SK-N-SH (cell line): ENCODE measurements at regions not wholly inside any gene's neighbourhood (a gene's known extent, or its start where the extent isn't known, plus 50 kb on each side); places are given as distances from the start of the nearest gene placed in this dataset.

Source experiments
- CTCF ChIA-PET: fragments of 300-600, 350-600 bp; formaldehyde crosslinking; extraction: SDS; loops from one replicate; lab custom pipeline; 2021; lab: Yijun Ruan, JAX
- POLR2A ChIA-PET: fragments of 350-600 bp; sonication (Branson Sonifier 250); formaldehyde crosslinking; extraction: SDS; loops from one replicate; lab custom pipeline; 2020; ENCODE audit warnings: antibody characterized with exemption, inconsistent platforms; lab: Yijun Ruan, JAX
- DNase-seq: peaks from one replicate; pipeline ENCODE4 v3.0.0; 2012
- H2AFZ ChIP-seq: fragments of 200-600 bp; sonication (generic); 2 replicates; pipeline ENCODE4 v1.8.1; 2016; ENCODE audit warnings: antibody characterized with exemption, mild to moderate bottlenecking, low read depth
- H3F3A ChIP-seq: fragments of 200-600 bp; sonication (generic); replicated peaks from 2 replicates; pipeline ENCODE3; 2016; ENCODE audit warnings: antibody characterized with exemption, mild to moderate bottlenecking; ENCODE audit not compliant: insufficient read depth
- H3K27ac ChIP-seq, 2 experiments: fragments of 200-500 bp in 1 of 2; fragments of 200-600 bp in 1 of 2; sonication (Bioruptor generic) in 1 of 2; sonication (generic), shearing (Covaris generic) in 1 of 2; 2 replicates each; pipeline versions ENCODE4 v1.5.1 to v1.6.1; 2014 to 2016; ENCODE audit warnings: low read depth in 2 of 2, inconsistent platforms in 1 of 2, low read length in 1 of 2, mild to moderate bottlenecking in 1 of 2, mixed read lengths in 1 of 2
- H3K27me3 ChIP-seq: fragments of 200-600 bp; sonication (generic), shearing (Covaris generic); 2 replicates; pipeline ENCODE4 v1.6.1; 2016; ENCODE audit warnings: mixed run types; ENCODE audit not compliant: insufficient read depth
- H3K36me3 ChIP-seq, 2 experiments: fragments of 200-500 bp in 1 of 2; fragments of 200-600 bp in 1 of 2; sonication (Bioruptor generic) in 1 of 2; sonication (generic) in 1 of 2; replicated peaks in 1 of 2; 2 replicates each; pipeline versions ENCODE3 to v1.5.1; 2014 to 2016; ENCODE audit warnings: low read length in 1 of 2, mild to moderate bottlenecking in 1 of 2; ENCODE audit not compliant: insufficient read depth in 2 of 2, control insufficient read depth in 1 of 2
- H3K4me1 ChIP-seq, 2 experiments: fragments of 200-500 bp in 1 of 2; fragments of 200-600 bp in 1 of 2; sonication (Bioruptor generic) in 1 of 2; sonication (generic), shearing (Covaris generic) in 1 of 2; 2 replicates each; pipeline versions ENCODE4 v1.5.1 to v1.6.1; 2014 to 2016; ENCODE audit warnings: low read depth in 1 of 2, low read length in 1 of 2, mixed run types in 1 of 2; ENCODE audit not compliant: insufficient read depth in 2 of 2, control insufficient read depth in 1 of 2
- H3K4me2 ChIP-seq: fragments of 200-600 bp; sonication (generic), shearing (Covaris generic); 2 replicates; pipeline ENCODE4 v1.6.1; 2017; ENCODE audit warnings: mixed run types
- H3K4me3 ChIP-seq, 2 experiments: fragments of 200-500 bp in 1 of 2; fragments of 200-600 bp in 1 of 2; sonication (Bioruptor generic) in 1 of 2; sonication (generic), shearing (Covaris generic) in 1 of 2; 2 replicates each; pipeline versions ENCODE4 v1.5.1 to v1.8.1; 2014 to 2016; ENCODE audit warnings: low read depth in 2 of 2, inconsistent platforms in 1 of 2, low read length in 1 of 2, mild to moderate bottlenecking in 1 of 2, mixed read lengths in 1 of 2, moderate library complexity in 1 of 2
- H3K79me2 ChIP-seq: fragments of 200-600 bp; sonication (generic); 2 replicates; pipeline ENCODE4 v1.8.1; 2017; ENCODE audit warnings: mild to moderate bottlenecking; ENCODE audit not compliant: insufficient read depth
- H3K9ac ChIP-seq: fragments of 200-600 bp; sonication (generic); 2 replicates; pipeline ENCODE4 v1.6.1; 2017; ENCODE audit warnings: mixed run types
- H3K9me2 ChIP-seq: fragments of 200-600 bp; sonication (generic); 2 replicates; pipeline ENCODE4 v1.6.1; 2017; ENCODE audit warnings: mixed run types
- H3K9me3 ChIP-seq: fragments of 200-600 bp; sonication (generic); 2 replicates; pipeline ENCODE4 v1.6.1; 2017; ENCODE audit warnings: mixed run types, mild to moderate bottlenecking, moderate library complexity
- H4K20me1 ChIP-seq: fragments of 200-600 bp; sonication (generic); 2 replicates; pipeline ENCODE4 v1.6.1; 2017; ENCODE audit warnings: mild to moderate bottlenecking, mixed run types; ENCODE audit not compliant: insufficient read depth
- CHD2 ChIP-seq: fragments of 150-350 bp; IDR thresholded peaks from 2 replicates; pipeline ENCODE4 v1.6.1; 2018; ENCODE audit warnings: low read length; ENCODE audit not compliant: partially characterized antibody
- EZH2phosphoT487 ChIP-seq: fragments of 200-600 bp; sonication (generic); IDR thresholded peaks from 2 replicates; pipeline ENCODE4 v1.6.1; 2017; ENCODE audit warnings: low read depth, mixed run types, mild to moderate bottlenecking, antibody characterized with exemption, moderate library complexity, borderline replicate concordance
- GATA2 ChIP-seq: sonication (generic); formaldehyde crosslinking; IDR thresholded peaks from 2 replicates; pipeline ENCODE4 v1.5.0; 2020; ENCODE audit warnings: mild to moderate bottlenecking, missing genetic modification reagents
- JUND ChIP-seq: IDR thresholded peaks from 2 replicates; pipeline ENCODE4 v1.4.0; 2012
- NFIC ChIP-seq: IDR thresholded peaks from 2 replicates; pipeline ENCODE4 v1.4.0; 2012; ENCODE audit warnings: borderline replicate concordance
- NRF1 ChIP-seq: IDR thresholded peaks from 2 replicates; pipeline ENCODE4 v1.6.1; 2012; ENCODE audit warnings: low read depth, mild to moderate bottlenecking, low read length
- RAD21 ChIP-seq: IDR thresholded peaks from 2 replicates; pipeline ENCODE4 v1.6.1; 2012; ENCODE audit warnings: mild to moderate bottlenecking, low read length
- RFX5 ChIP-seq: IDR thresholded peaks from 2 replicates; pipeline ENCODE4 v1.6.1; 2012; ENCODE audit warnings: mild to moderate bottlenecking, improper control_type of control experiment, low read length
- TAF1 ChIP-seq: IDR thresholded peaks from 2 replicates; pipeline ENCODE4 v1.6.1; 2012; ENCODE audit warnings: low read depth, mild to moderate bottlenecking, low read length, moderate library complexity, borderline replicate concordance
- WGBS: methylation state at CpG from one replicate; pipeline ENCODE4 v1.1.6; 2017; ENCODE audit warnings: low lambda C conversion rate; 5-methylcytosine and 5-hydroxymethylcytosine counted together
- TF ChIP-seq, protein P1 (sequence below): fragments of 150-350 bp; IDR thresholded peaks from 2 replicates; pipeline ENCODE4 v1.6.1; 2016; ENCODE audit warnings: mild to moderate bottlenecking, low read depth, low read length
- TF ChIP-seq, protein P2 (sequence below): IDR thresholded peaks from 2 replicates; pipeline ENCODE4 v1.4.0; 2012; ENCODE audit warnings: low read depth, borderline replicate concordance
- TF ChIP-seq, protein P3 (sequence below): IDR thresholded peaks from 2 replicates; pipeline ENCODE4 v1.4.0; 2012; ENCODE audit warnings: low read depth
- TF ChIP-seq, protein P4 (sequence below): fragments of 200-600 bp; sonication (generic); IDR thresholded peaks from 2 replicates; pipeline ENCODE4 v1.6.1; 2017; ENCODE audit warnings: antibody characterized with exemption, mild to moderate bottlenecking, moderate library complexity

DNA sequence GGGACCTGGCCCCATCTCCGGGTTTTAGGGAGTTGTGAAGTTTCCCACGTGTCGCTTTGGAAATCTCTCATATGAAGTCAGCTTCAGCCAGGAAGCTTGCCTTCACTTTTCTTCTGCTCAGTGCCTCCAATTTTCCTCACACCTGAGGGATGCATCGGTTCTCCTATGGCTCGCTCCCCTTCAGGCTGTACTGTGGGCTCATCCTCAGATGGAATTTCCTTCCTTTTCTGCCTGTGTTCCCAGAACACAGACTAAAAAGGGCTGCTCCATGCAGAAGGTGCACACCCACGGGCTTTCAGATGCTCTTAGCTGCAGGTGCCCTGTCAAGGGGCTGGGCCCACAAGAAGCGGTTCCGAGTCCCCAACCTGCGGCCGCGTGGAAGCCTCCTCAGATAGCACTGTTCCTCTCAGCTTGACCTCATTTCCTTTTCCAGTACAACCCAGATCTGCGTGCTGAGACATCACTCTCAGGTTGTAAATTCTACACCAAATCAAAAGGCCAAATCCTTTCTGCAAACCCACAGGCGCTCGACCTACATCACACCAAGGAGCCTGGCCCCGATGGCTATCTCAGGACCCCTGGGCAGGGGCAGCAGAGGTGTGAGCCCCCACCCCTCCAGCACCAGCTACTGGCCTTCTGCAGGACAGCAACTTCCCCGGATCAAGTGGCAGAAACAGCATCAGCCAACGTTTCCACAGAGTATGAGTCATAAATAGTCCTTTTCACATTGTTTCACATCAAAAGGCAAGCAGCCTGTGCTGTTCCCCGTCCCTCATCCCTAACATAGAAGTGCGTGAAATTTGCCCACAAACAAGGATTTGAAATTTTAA, 275.9 kb downstream of the ZNF536 start:
- Histone ChIP-seq H3K79me2 (no peaks in the 10 kb centered on the region), H3K4me3 (no peak overlapping the region), H3K9me3 (no peaks in the 10 kb centered on the region), H3K4me1 (peaks cover 0 to 10% of the 10 kb centered on the region in 2 experiments; a peak in 2 of 4 replicates), H3K27me3 (no peaks in the 10 kb centered on the region), H3K4me2 (no peak overlapping the region), H3K9me2 (no peaks in the 10 kb centered on the region), H3K9ac (no peak overlapping the region), H3K36me3 (no peaks in the 10 kb centered on the region), H3F3A (no peaks in the 10 kb centered on the region), H2AFZ (no peak overlapping the region), H4K20me1 (no peaks in the 10 kb centered on the region), H3K27ac (no peak overlapping the region)
- ChIA-PET POLR2A (no interaction called here), CTCF (interaction anchor here (0.6 to 3.5 kb wide), 13 partner anchors 9 to 790 kb away, joined by 3 to 17 read pairs (median 4); no protein-coding TSS in a partner anchor)
- DNase-seq, result peak; percentile 35
- 37% methylated on average over 19 of the region's 19 CpGs for WGBS
- no peak for TF ChIP-seq NRF1
- TF ChIP-seq RAD21, result peak; percentile 33; the same call in 1 of the 2 replicates

DNA sequence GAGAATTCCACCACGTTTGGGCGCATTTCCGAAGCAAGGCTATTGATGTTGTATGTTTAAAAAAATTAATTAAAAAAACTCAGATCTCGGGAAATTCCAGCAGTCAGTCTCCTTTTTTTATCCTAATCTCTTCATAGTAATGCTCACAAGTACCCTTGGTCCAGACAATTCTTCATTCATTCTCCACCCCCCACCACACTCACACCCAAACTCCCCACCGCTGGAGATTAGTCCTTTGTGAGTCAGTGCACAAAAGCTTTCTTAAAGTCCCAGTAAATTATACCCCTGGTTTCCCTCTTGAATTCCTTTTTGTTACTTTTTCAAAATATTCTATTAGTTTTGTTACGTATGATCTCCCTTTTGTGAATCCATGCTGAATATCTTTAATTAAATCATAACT, 274.6 kb downstream of the ZNF536 start:
- no peaks in the 10 kb centered on the region for H3K9me3 ChIP-seq
- no peak for DNase-seq
- no peaks in the 10 kb centered on the region for H3F3A ChIP-seq
- no peaks in the 10 kb centered on the region for H3K27me3 ChIP-seq
- H3K9ac ChIP-seq, result no peak overlapping the region
- H3K36me3 ChIP-seq, result no peaks in the 10 kb centered on the region
- 45% methylated on average over 6 of the region's 6 CpGs for WGBS
- no peak overlapping the region for H3K4me3 ChIP-seq
- peaks cover 0 to 10% of the 10 kb centered on the region in 2 experiments; a peak in 2 of 4 replicates for H3K4me1 ChIP-seq
- H3K9me2 ChIP-seq, result no peaks in the 10 kb centered on the region
- no peaks in the 10 kb centered on the region for H3K79me2 ChIP-seq
- TF ChIP-seq, protein P1, sequence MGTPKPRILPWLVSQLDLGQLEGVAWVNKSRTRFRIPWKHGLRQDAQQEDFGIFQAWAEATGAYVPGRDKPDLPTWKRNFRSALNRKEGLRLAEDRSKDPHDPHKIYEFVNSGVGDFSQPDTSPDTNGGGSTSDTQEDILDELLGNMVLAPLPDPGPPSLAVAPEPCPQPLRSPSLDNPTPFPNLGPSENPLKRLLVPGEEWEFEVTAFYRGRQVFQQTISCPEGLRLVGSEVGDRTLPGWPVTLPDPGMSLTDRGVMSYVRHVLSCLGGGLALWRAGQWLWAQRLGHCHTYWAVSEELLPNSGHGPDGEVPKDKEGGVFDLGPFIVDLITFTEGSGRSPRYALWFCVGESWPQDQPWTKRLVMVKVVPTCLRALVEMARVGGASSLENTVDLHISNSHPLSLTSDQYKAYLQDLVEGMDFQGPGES, result no peak
- TF ChIP-seq JUND (no peak), CHD2 (no peak), GATA2 (CRISPR knock-in tag) (no peak), EZH2phosphoT487 (no peak), TAF1 (no peak), RFX5 (no peak), NRF1 (no peak), RAD21 (no peak), NFIC (no peak)
- TF ChIP-seq, protein P2, sequence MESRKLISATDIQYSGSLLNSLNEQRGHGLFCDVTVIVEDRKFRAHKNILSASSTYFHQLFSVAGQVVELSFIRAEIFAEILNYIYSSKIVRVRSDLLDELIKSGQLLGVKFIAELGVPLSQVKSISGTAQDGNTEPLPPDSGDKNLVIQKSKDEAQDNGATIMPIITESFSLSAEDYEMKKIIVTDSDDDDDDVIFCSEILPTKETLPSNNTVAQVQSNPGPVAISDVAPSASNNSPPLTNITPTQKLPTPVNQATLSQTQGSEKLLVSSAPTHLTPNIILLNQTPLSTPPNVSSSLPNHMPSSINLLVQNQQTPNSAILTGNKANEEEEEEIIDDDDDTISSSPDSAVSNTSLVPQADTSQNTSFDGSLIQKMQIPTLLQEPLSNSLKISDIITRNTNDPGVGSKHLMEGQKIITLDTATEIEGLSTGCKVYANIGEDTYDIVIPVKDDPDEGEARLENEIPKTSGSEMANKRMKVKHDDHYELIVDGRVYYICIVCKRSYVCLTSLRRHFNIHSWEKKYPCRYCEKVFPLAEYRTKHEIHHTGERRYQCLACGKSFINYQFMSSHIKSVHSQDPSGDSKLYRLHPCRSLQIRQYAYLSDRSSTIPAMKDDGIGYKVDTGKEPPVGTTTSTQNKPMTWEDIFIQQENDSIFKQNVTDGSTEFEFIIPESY, result no peak
- TF ChIP-seq, protein P3, sequence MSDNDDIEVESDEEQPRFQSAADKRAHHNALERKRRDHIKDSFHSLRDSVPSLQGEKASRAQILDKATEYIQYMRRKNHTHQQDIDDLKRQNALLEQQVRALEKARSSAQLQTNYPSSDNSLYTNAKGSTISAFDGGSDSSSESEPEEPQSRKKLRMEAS, result no peak
- TF ChIP-seq, protein P4, sequence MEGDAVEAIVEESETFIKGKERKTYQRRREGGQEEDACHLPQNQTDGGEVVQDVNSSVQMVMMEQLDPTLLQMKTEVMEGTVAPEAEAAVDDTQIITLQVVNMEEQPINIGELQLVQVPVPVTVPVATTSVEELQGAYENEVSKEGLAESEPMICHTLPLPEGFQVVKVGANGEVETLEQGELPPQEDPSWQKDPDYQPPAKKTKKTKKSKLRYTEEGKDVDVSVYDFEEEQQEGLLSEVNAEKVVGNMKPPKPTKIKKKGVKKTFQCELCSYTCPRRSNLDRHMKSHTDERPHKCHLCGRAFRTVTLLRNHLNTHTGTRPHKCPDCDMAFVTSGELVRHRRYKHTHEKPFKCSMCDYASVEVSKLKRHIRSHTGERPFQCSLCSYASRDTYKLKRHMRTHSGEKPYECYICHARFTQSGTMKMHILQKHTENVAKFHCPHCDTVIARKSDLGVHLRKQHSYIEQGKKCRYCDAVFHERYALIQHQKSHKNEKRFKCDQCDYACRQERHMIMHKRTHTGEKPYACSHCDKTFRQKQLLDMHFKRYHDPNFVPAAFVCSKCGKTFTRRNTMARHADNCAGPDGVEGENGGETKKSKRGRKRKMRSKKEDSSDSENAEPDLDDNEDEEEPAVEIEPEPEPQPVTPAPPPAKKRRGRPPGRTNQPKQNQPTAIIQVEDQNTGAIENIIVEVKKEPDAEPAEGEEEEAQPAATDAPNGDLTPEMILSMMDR, result no peak
- TF ChIP-seq, all 33 proteins: peak for 0
- H3K27ac ChIP-seq, result no peak overlapping the region
- H3K4me2 ChIP-seq, result no peak overlapping the region
- CTCF ChIA-PET, result interaction anchor here (1.1 to 3.5 kb wide), 3 partner anchors 19 to 601 kb away, joined by 3 to 17 read pairs (median 3); no protein-coding TSS in a partner anchor
- no peaks in the 10 kb centered on the region for H4K20me1 ChIP-seq
- H2AFZ ChIP-seq, result no peak overlapping the region
- POLR2A ChIA-PET, result no interaction called here
